ENCODE measurements at regions not wholly inside any gene's neighbourhood (a gene's known extent, or its start where the extent isn't known, plus 50 kb on each side); places are given as distances from the start of the nearest gene placed in this dataset.

GRCh38 chr6:93040375-93040774 lies 379.0 kb downstream of the EPHA7 start:
- Mint-ChIP-seq H3K9me3 (peaks cover 14% of the 10 kb centered on the region), H3K27ac (no peak overlapping the region), H3K36me3 (ENCODE audit: low read depth) (no peaks in the 10 kb centered on the region), H3K4me1 (no peaks in the 10 kb centered on the region), H3K4me3 (no peak overlapping the region), H3K27me3 (no peaks in the 10 kb centered on the region)
- no peak for DNase-seq
- no peak for TF ChIP-seq CTCF (IDR thresholded peaks at IDR 0.05)
- no peak for ATAC-seq (ENCODE audit: low read depth)
- ChIA-PET CTCF (no interaction called here), POLR2A (no interaction called here)
- intact Hi-C loops (cut with micrococcal nuclease) = no loop called here

- H3K9me3 Mint-ChIP-seq = peaks cover 18% of the 10 kb centered on the region
- DNase-seq (no peak), ATAC-seq (ENCODE audit: low read depth) (no peak)
- H3K36me3 Mint-ChIP-seq (ENCODE audit: low read depth) = no peaks in the 10 kb centered on the region
- no peak overlapping the region for H3K27ac Mint-ChIP-seq
- no peaks in the 10 kb centered on the region for H3K4me1 Mint-ChIP-seq
- H3K27me3 Mint-ChIP-seq = no peaks in the 10 kb centered on the region
- intact Hi-C loops (cut with micrococcal nuclease) = no loop called here
- ChIA-PET CTCF (no interaction called here), POLR2A (no interaction called here)
- TF ChIP-seq CTCF (IDR thresholded peaks at IDR 0.05) = no peak
- H3K4me3 Mint-ChIP-seq = no peak overlapping the region
Measured at GRCh38 chr6:93036835-93037234, 382.5 kb downstream of the EPHA7 start.

- POLR2A ChIA-PET = no interaction called here
- Mint-ChIP-seq H3K36me3 (ENCODE audit: low read depth) (no peaks in the 10 kb centered on the region), H3K27me3 (no peaks in the 10 kb centered on the region), H3K27ac (no peak overlapping the region), H3K9me3 (peaks cover 18% of the 10 kb centered on the region), H3K4me1 (no peaks in the 10 kb centered on the region), H3K4me3 (no peak overlapping the region)
- intact Hi-C loops (cut with micrococcal nuclease) = no loop called here
- DNase-seq = no peak
- no peak for ATAC-seq (ENCODE audit: low read depth)
- TF ChIP-seq CTCF (IDR thresholded peaks at IDR 0.05) = no peak
- CTCF ChIA-PET = no interaction called here
Measured at GRCh38 chr6:93035756-93036155, 383.6 kb downstream of the EPHA7 start.

- ATAC-seq (ENCODE audit: low read depth) (no peak), DNase-seq (no peak)
- ChIA-PET POLR2A (no interaction called here), CTCF (no interaction called here)
- no peaks in the 10 kb centered on the region for H3K36me3 Mint-ChIP-seq (ENCODE audit: low read depth)
- intact Hi-C loops (cut with micrococcal nuclease) = no loop called here
- H3K9me3 Mint-ChIP-seq = peaks cover 3% of the 10 kb centered on the region
- TF ChIP-seq CTCF (IDR thresholded peaks at IDR 0.05) = no peak
- H3K4me3 Mint-ChIP-seq = no peak overlapping the region
- no peak overlapping the region for H3K27ac Mint-ChIP-seq
- no peaks in the 10 kb centered on the region for H3K4me1 Mint-ChIP-seq
- H3K27me3 Mint-ChIP-seq = no peaks in the 10 kb centered on the region
Measured at GRCh38 chr6:93021235-93021915, 398.0 kb downstream of the EPHA7 start.

- ChIA-PET CTCF (no interaction called here), POLR2A (no interaction called here)
- no peak overlapping the region for H3K4me3 Mint-ChIP-seq
- no peaks in the 10 kb centered on the region for H3K27me3 Mint-ChIP-seq
- DNase-seq (no peak), ATAC-seq (ENCODE audit: low read depth) (no peak)
- H3K9me3 Mint-ChIP-seq = no peaks in the 10 kb centered on the region
- TF ChIP-seq CTCF (IDR thresholded peaks at IDR 0.05) = no peak
- no peaks in the 10 kb centered on the region for H3K36me3 Mint-ChIP-seq (ENCODE audit: low read depth)
- intact Hi-C loops (cut with micrococcal nuclease) = no loop called here
- H3K4me1 Mint-ChIP-seq = no peaks in the 10 kb centered on the region
- H3K27ac Mint-ChIP-seq = no peak overlapping the region
Measured at GRCh38 chr6:93017626-93018025, 401.7 kb downstream of the EPHA7 start.

All from activated B cell treated with CpG ODN at 0.5 μM for 24 hours (primary cell).